ENCODE measurements at regions not wholly inside any gene's neighbourhood (a gene's known extent, or its start where the extent isn't known, plus 50 kb on each side); places are given as distances from the start of the nearest gene placed in this dataset.
"Not testable (repeated sequence)": the region's sequence is repeated elsewhere in the genome, so short reads cannot be mapped to it uniquely, and the experiment has no call there.

DNA sequence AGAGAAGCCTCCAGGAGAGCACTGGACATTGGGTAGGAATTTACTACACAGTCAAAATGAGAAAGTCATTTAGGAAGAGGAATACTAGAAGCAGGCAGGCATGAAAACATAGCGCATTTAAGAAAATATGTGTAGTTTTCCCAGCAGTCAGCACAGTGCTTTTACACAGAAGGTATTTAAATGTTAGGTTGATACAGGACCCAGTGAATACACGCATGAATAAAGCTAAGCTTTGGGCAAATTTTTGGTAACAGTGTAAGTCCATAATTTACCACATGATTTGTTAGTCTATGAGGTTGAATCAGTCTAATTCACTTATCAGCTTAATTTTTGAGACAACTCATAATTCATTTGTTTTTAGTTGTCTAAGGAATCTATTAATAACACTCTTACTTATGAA lies 421.7 kb upstream of the CDH20 start:
- POLR2A ChIA-PET, result no interaction called here
- Mint-ChIP-seq H3K27me3 (no peaks in the 10 kb centered on the region), H3K27ac (no peak overlapping the region), H3K4me1 (no peaks in the 10 kb centered on the region), H3K9me3 (peaks cover 2% of the 10 kb centered on the region), H3K36me3 (no peaks in the 10 kb centered on the region), H3K4me3 (no peak overlapping the region)
- DNase-seq, result no peak
- ATAC-seq (ENCODE audit: low read depth), result no peak

DNA sequence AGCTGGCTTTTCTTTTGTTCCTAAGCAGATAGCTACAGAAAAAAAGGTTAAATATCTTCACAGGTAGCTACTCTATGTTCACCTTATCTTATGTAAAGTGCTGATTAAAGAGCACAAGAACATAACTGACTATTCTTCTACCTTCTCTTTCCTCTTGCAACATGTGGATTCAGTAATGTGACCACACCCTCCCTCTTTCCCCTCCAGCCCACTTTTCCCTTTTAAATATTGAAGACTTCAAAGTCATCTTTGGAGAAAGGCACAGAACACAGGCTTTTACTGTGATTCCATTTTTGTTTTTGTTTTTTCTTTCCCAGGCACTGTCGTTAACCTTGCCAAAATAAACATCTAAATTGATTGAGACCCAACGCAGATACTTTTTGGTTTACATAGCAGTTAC lies 418.1 kb upstream of the CDH20 start:
- Mint-ChIP-seq H3K4me3 (no peak overlapping the region), H3K27ac (no peak overlapping the region), H3K36me3 (no peaks in the 10 kb centered on the region), H3K4me1 (no peaks in the 10 kb centered on the region), H3K9me3 (peaks cover 5% of the 10 kb centered on the region), H3K27me3 (no peaks in the 10 kb centered on the region)
- POLR2A ChIA-PET, result no interaction called here
- ATAC-seq (ENCODE audit: low read depth) (no peak), DNase-seq (no peak)

DNA sequence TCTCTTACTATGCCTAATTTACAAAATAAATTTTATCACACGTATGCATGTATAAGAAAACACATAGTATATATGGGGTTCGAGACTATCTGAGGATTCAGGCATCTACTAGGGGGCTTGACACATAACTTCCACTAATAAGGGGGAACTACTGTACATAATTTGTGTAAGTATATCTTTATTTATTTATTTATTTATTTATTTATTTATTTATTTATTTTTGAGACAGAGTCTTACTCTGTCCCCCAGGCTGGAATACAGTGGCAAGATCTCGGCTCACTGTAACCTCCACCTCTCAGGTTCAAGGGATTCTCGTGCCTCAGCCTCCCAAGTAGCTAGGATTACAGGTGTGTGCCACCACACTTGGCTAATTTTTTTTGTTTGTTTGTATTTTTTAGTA lies 414.4 kb upstream of the CDH20 start:
- H3K27ac Mint-ChIP-seq; POLR2A ChIA-PET; DNase-seq; H3K4me3 Mint-ChIP-seq; H3K4me1 Mint-ChIP-seq; H3K36me3 Mint-ChIP-seq; H3K9me3 Mint-ChIP-seq; ATAC-seq (ENCODE audit: low read depth); H3K27me3 Mint-ChIP-seq: not testable (repeated sequence)

DNA sequence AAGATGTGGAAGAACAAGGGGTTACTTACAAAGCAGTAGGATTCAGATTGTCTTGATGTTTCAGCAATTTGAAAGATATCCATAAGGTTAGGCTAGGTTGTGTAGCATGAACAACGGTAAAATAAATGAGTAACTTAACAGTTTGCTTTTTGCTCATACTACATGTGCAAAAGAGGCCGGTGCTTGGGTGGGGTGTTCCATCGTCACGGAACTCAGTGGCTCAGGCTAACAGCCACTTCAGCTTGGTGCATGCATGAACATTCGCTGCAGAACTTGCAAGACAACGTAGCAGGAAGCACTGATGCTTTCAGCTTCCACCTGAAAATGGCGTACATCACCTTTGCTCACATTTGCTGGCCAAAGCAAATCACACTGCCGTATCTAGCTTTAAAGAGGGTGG lies 407.3 kb upstream of the CDH20 start:
- POLR2A ChIA-PET, result no interaction called here
- Mint-ChIP-seq H3K4me3 (no peak overlapping the region), H3K4me1 (no peaks in the 10 kb centered on the region), H3K27me3 (no peaks in the 10 kb centered on the region), H3K27ac (no peak overlapping the region), H3K36me3 (no peaks in the 10 kb centered on the region), H3K9me3 (peaks cover 8% of the 10 kb centered on the region)
- DNase-seq, result no peak
- no peak for ATAC-seq (ENCODE audit: low read depth)

DNA sequence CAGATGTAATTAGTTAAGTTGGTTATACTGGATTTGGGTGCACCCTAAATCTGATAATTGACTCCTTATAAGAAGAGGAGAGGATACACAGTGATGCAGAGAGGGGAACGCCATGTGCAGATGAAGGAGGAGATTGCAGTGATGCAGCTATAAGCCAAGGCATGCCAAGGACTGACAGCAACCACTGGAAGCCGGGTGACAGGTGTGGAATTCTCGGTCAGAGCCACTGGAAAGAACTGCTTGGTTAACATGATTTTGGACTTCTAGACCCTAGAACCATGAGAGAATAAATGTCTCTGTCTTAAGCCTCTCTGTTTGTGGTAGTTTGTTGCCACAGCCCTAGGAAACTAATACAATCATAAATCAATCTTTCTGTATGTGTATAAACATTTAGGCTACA lies 403.3 kb upstream of the CDH20 start:
- H3K36me3 Mint-ChIP-seq, result no peaks in the 10 kb centered on the region
- no peak for ATAC-seq (ENCODE audit: low read depth)
- H3K4me1 Mint-ChIP-seq, result no peaks in the 10 kb centered on the region
- no peaks in the 10 kb centered on the region for H3K27me3 Mint-ChIP-seq
- no peak overlapping the region for H3K4me3 Mint-ChIP-seq
- peaks cover 8% of the 10 kb centered on the region for H3K9me3 Mint-ChIP-seq
- POLR2A ChIA-PET, result no interaction called here
- no peak overlapping the region for H3K27ac Mint-ChIP-seq
- DNase-seq, result no peak

DNA sequence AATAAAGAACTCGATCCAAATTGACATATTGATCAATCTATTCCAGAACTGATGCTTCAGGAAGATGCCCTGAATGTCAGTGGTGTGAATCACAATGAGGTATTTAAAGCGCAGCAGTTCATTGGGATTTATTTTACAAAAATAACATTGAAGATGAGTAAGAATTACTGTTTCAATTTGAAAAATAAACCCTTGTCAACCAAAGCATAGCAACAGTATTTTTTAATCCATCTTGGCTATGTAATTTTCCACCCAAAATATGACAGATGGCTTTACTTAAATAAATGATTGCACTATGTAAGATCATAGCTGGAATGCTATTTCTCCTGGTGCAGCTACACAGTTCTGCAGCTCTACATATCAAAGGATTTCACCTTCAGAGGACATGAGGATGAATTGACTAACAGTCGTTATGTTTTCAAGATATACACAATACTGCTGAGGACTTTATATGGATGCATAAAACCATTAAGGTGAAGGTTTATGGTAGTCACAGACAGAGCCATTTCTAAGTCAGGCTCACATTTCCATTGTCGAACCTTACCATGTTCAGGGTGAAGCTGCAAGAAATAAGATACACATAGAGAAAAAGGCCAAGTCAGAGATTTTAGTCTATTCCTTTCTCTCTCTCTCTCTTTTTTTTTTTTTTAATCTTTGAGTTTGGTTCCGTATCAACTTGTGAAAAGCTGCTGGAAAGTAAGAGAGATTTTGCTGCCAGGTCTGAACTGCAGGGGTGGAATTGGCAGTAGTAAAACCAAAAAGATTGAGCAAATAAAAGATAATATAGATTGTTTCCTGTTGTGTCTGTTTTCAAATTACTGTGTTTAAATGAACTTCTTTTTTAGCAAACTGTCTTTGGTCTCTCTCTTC lies 398.0 kb upstream of the CDH20 start:
- H3K4me3 Mint-ChIP-seq, result no peak overlapping the region
- no peaks in the 10 kb centered on the region for H3K9me3 Mint-ChIP-seq
- ATAC-seq (ENCODE audit: low read depth), result no peak
- no peak for DNase-seq
- H3K4me1 Mint-ChIP-seq, result no peaks in the 10 kb centered on the region
- H3K36me3 Mint-ChIP-seq, result no peaks in the 10 kb centered on the region
- POLR2A ChIA-PET, result no interaction called here
- no peak overlapping the region for H3K27ac Mint-ChIP-seq
- H3K27me3 Mint-ChIP-seq, result no peaks in the 10 kb centered on the region

DNA sequence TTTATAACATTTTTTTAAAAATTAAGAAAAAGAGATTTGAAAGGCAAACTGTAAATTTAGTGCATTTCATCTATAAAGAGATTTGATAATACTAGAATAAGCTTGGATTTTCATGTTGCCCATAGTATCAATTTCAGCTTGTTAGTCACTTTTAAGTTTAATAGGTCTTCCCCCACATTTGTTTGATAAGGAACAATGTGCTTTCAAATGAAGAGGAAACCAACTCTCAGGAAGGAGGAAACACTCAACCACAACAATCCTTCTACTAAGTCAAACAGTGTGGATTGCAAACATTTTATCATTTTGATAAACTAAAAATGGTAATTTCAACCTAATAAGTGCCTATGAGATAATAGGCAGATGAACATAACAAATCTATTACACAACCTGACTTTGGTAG lies 397.1 kb upstream of the CDH20 start:
- Mint-ChIP-seq H3K9me3 (no peaks in the 10 kb centered on the region), H3K4me3 (no peak overlapping the region), H3K27ac (no peak overlapping the region), H3K27me3 (no peaks in the 10 kb centered on the region), H3K4me1 (no peaks in the 10 kb centered on the region), H3K36me3 (no peaks in the 10 kb centered on the region)
- DNase-seq (no peak), ATAC-seq (ENCODE audit: low read depth) (no peak)
- POLR2A ChIA-PET, result no interaction called here

DNA sequence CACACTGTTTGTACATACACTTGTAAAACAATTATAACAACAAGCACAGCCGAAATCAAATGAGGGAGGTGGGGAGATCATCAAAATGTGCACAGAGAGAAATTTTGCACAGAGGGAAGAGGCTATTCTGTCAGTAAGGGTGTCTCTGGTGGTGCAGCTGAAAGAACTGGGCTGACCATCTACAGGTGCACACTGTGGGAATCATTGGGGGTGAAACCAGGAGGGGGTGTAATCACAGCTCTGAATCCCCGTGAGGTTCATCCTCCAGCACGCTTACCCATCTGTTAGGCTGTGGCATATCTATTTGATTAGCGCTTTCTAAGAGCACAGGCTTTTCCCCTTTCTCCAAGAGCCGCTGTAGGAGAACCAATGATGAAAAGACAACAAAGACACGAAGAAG lies 389.9 kb upstream of the CDH20 start:
- no peaks in the 10 kb centered on the region for H3K9me3 Mint-ChIP-seq
- H3K27ac Mint-ChIP-seq, result no peak overlapping the region
- POLR2A ChIA-PET, result no interaction called here
- ATAC-seq (ENCODE audit: low read depth), result no peak
- no peaks in the 10 kb centered on the region for H3K4me1 Mint-ChIP-seq
- H3K27me3 Mint-ChIP-seq, result no peaks in the 10 kb centered on the region
- no peaks in the 10 kb centered on the region for H3K36me3 Mint-ChIP-seq
- no peak overlapping the region for H3K4me3 Mint-ChIP-seq
- DNase-seq, result no peak

DNA sequence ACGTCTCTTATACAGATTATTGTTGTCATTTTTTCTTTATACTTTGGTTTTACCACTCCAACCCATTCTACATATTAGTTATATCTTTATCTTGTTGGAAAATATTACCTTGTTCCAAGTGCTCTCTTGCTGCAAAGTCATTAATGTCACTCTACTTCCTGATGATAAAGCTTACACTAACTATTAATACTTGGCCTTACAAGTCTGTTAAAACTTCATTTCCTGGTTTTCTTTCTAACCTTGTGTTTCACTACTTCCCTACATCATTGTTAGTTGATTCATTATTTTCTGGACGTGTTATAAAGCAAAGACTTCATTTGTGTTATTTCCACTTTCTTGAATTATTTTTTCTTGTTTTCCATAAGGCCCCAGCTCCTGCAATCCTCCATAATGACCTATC lies 382.6 kb upstream of the CDH20 start:
- Mint-ChIP-seq H3K36me3 (no peaks in the 10 kb centered on the region), H3K4me3 (no peak overlapping the region), H3K27me3 (no peaks in the 10 kb centered on the region), H3K4me1 (no peaks in the 10 kb centered on the region), H3K27ac (no peak overlapping the region), H3K9me3 (peaks cover 1% of the 10 kb centered on the region)
- POLR2A ChIA-PET, result no interaction called here
- ATAC-seq (ENCODE audit: low read depth) (no peak), DNase-seq (no peak)

DNA sequence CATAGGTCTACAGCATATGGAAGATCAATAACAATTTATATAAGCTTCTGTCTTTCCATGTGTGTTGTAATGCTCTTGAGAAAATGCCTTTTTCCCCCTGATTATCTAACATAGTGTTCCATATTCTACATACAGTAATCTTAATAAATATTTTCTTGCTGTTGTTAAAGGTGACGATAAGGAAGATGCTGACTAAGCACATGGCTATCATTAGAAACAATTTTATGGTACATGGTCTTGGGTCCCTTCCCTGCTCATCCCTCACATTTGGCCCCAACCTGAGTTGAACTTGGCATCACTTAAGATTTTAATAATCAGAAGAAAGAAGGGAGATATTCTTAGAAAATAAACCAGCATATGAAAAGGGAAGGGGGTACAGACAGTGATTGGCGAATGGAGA lies 382.1 kb upstream of the CDH20 start:
- Mint-ChIP-seq H3K36me3 (no peaks in the 10 kb centered on the region), H3K9me3 (peaks cover 1% of the 10 kb centered on the region), H3K27ac (no peak overlapping the region), H3K27me3 (no peaks in the 10 kb centered on the region), H3K4me1 (no peaks in the 10 kb centered on the region), H3K4me3 (no peak overlapping the region)
- DNase-seq (no peak), ATAC-seq (ENCODE audit: low read depth) (no peak)
- POLR2A ChIA-PET, result no interaction called here

DNA sequence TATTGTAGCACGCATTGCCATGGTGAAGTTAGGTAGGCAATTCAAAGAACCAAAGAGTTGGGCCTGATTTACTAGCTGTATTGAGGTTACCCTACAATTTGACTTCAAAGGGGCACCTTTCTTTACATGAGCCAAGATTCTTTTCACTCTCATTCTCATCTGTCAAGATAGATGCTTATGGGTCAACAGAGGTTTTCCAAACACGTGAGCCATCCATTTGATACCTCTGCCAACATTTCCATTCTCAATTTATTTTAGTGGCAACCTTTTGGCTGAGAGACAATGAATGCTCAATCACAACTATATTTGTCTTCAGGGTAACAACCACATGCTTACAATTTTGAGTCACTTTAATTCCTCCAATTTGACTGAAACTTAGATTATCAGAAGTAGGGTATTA lies 370.6 kb upstream of the CDH20 start:
- H3K27ac Mint-ChIP-seq, result no peak overlapping the region
- ATAC-seq (ENCODE audit: low read depth) (no peak), DNase-seq (no peak)
- H3K27me3 Mint-ChIP-seq, result no peaks in the 10 kb centered on the region
- H3K9me3 Mint-ChIP-seq, result peaks cover 1% of the 10 kb centered on the region
- no peaks in the 10 kb centered on the region for H3K36me3 Mint-ChIP-seq
- no peak overlapping the region for H3K4me3 Mint-ChIP-seq
- H3K4me1 Mint-ChIP-seq, result no peaks in the 10 kb centered on the region
- POLR2A ChIA-PET, result no interaction called here

DNA sequence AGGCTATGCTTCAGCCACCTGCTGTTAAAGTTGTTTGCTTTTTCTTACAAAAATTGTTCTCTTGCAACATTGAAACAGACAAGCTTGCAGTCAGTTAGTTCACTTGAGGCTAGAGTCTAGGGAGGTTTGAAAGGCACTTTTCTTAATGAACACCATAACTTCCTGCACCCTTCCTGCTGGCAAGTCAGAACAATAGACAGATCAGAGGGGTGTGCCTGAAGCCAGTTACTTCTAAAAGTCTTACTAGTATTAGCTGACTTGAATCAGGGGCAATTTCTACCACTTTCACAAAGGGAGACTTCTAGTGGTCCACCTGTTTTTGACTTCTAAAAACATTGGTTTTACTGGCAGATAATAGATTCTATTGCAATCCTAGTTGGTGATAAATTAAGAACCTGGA lies 367.4 kb upstream of the CDH20 start:
- Mint-ChIP-seq H3K36me3 (no peaks in the 10 kb centered on the region), H3K27ac (no peak overlapping the region), H3K4me3 (no peak overlapping the region), H3K9me3 (peaks cover 1% of the 10 kb centered on the region), H3K27me3 (no peaks in the 10 kb centered on the region), H3K4me1 (no peaks in the 10 kb centered on the region)
- POLR2A ChIA-PET, result no interaction called here
- ATAC-seq (ENCODE audit: low read depth), result no peak
- no peak for DNase-seq

DNA sequence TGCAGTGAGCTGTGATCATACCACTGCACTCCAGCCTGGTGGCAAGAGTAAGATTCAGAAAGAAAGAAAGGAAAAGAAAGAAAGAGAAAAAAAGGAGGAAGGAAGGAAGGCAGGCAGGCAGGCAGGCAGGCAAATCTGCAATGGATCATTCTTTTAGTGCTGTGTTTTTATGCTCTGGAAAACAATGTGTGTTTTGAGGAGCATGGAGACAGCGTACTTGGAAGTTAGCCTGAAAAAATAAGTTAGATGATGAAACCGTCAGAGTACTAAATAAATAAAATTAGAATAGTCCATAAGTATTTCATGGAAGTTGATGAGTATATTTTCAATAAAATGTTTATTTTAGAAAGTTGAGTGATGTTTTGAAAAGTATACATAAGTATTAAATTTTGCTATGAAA lies 366.4 kb upstream of the CDH20 start:
- DNase-seq (no peak), ATAC-seq (ENCODE audit: low read depth) (no peak)
- Mint-ChIP-seq H3K9me3 (peaks cover 1% of the 10 kb centered on the region), H3K27me3 (no peaks in the 10 kb centered on the region), H3K4me1 (no peaks in the 10 kb centered on the region), H3K27ac (no peak overlapping the region), H3K36me3 (no peaks in the 10 kb centered on the region), H3K4me3 (no peak overlapping the region)
- POLR2A ChIA-PET, result no interaction called here

DNA sequence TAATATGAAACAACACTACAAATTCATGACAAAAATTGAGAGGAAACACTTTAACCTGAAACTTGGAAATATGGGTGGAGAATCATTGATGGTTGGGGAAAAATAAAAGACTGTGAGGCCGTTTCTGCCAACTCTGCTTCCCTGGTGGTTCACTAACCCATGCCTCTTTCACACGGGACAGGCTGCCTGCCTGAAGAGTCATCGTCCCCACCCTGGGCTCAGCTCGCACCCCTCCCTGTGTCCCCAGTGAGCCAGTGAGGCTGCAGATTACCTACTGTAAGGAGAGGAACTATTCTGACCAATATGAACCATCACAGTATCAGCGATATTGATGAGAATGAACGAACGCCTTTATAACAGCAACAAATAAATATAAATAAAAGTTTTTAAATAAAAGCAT lies 357.8 kb upstream of the CDH20 start:
- Mint-ChIP-seq H3K36me3 (no peaks in the 10 kb centered on the region), H3K4me3 (no peak overlapping the region), H3K27ac (no peak overlapping the region), H3K4me1 (no peaks in the 10 kb centered on the region), H3K9me3 (peaks cover 4% of the 10 kb centered on the region), H3K27me3 (no peaks in the 10 kb centered on the region)
- ATAC-seq (ENCODE audit: low read depth) (no peak), DNase-seq (no peak)
- POLR2A ChIA-PET, result no interaction called here

DNA sequence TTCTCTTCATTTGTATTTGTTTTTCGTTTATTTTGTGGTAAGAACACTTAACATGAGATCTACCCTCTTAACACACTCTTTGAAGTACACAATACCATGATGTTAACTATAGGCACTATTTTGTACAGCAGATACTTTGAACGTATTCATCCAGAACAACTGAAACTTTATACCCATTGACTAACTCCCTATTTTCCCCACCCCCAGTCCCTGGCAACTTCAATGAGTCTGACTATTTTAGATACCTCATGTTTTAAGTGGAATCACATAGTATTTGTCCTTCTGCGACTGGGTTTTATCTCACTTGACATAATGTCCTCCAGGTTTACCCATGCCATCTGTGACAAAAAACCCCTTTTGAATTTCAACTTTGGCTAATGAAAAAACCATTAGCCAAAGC lies 356.3 kb upstream of the CDH20 start:
- POLR2A ChIA-PET, result no interaction called here
- Mint-ChIP-seq H3K4me3 (no peak overlapping the region), H3K9me3 (peaks cover 4% of the 10 kb centered on the region), H3K27me3 (no peaks in the 10 kb centered on the region), H3K27ac (no peak overlapping the region), H3K36me3 (no peaks in the 10 kb centered on the region), H3K4me1 (no peaks in the 10 kb centered on the region)
- DNase-seq (no peak), ATAC-seq (ENCODE audit: low read depth) (no peak)
